ENCODE measurements at regions not wholly inside any gene's neighbourhood (a gene's known extent, or its start where the extent isn't known, plus 50 kb on each side); places are given as distances from the start of the nearest gene placed in this dataset.

GRCh38 chr1:193740762-193741161, 554.3 kb upstream of the B3GALT2 start:
- intact Hi-C loops (cut with micrococcal nuclease): no loop called here
- H3K27ac ChIP-seq (ENCODE audit: insufficient read depth, low read depth, low read length): no peak overlapping the region
- H3K27me3 ChIP-seq (ENCODE audit: control insufficient read depth in 2 of 2, insufficient read depth in 2 of 2, low read length in 2 of 2): no peaks in the 10 kb centered on the region
- no peaks in the 10 kb centered on the region for H4K20me1 ChIP-seq (replicated peaks; ENCODE audit: control insufficient read depth, extremely low read depth, insufficient read depth, low read length)
- no peak for DNase-seq (ENCODE audit: low read depth, low spot score)
- no peaks in the 10 kb centered on the region for H3K4me1 ChIP-seq (ENCODE audit: control insufficient read depth, extremely low read depth, insufficient read depth, low read length)
- no peak overlapping the region for H3K9ac ChIP-seq (replicated peaks; ENCODE audit: extremely low read depth, insufficient read depth, low read length)
- no peak overlapping the region for H3K4me3 ChIP-seq (replicated peaks in 1 of 3; ENCODE audit: insufficient read depth in 1 of 3, low read depth in 1 of 3, low read length in 3 of 3)
- no peak overlapping the region for H3K4me2 ChIP-seq (ENCODE audit: insufficient read depth, low read length)
- no peaks in the 10 kb centered on the region for H3K9me3 ChIP-seq (replicated peaks; ENCODE audit: control insufficient read depth, insufficient read depth, low read length)
- ChIA-PET POLR2A (no interaction called here), CTCF (no interaction called here)
- TF ChIP-seq EZH2 (IDR thresholded peaks at IDR 0.05; ENCODE audit: borderline replicate concordance, low read depth, low read length, severe bottlenecking) (no peak), JUN (IDR thresholded peaks at IDR 0.05; ENCODE audit: borderline replicate concordance, insufficient read depth, insufficient read length, low read depth) (no peak)
- FAIRE-seq: no peak
- BruUV-seq (replicated peaks): no TSS peak
- H2AFZ ChIP-seq (ENCODE audit: low read depth, low read length): no peak overlapping the region
- no peaks in the 10 kb centered on the region for H3K79me2 ChIP-seq (ENCODE audit: control insufficient read depth, insufficient read depth, low read length)
- no peaks in the 10 kb centered on the region for H3K36me3 ChIP-seq (ENCODE audit: control insufficient read depth in 2 of 2, extremely low read depth in 1 of 2, insufficient read depth in 2 of 2, low read length in 2 of 2)
- dilution Hi-C loops (cut with MboI; ENCODE audit: extremely low pct_ligation_motif_present, low sequenced_read_pairs): no loop called here
- H3K9me1 ChIP-seq (replicated peaks; ENCODE audit: control insufficient read depth, extremely low read depth, insufficient read depth, low read length): peaks cover 2% of the 10 kb centered on the region

GRCh38 chr1:193736507-193736906, 550.1 kb upstream of the B3GALT2 start:
- Histone ChIP-seq H3K79me2 (ENCODE audit: control insufficient read depth, insufficient read depth, low read length) (no peaks in the 10 kb centered on the region), H3K9me1 (replicated peaks; ENCODE audit: control insufficient read depth, extremely low read depth, insufficient read depth, low read length) (peaks cover 2% of the 10 kb centered on the region), H3K4me1 (ENCODE audit: control insufficient read depth, extremely low read depth, insufficient read depth, low read length) (no peaks in the 10 kb centered on the region), H3K36me3 (ENCODE audit: control insufficient read depth in 2 of 2, extremely low read depth in 1 of 2, insufficient read depth in 2 of 2, low read length in 2 of 2) (no peaks in the 10 kb centered on the region), H3K4me3 (replicated peaks in 1 of 3; ENCODE audit: insufficient read depth in 1 of 3, low read depth in 1 of 3, low read length in 3 of 3) (no peak overlapping the region), H4K20me1 (replicated peaks; ENCODE audit: control insufficient read depth, extremely low read depth, insufficient read depth, low read length) (no peaks in the 10 kb centered on the region), H3K9me3 (replicated peaks; ENCODE audit: control insufficient read depth, insufficient read depth, low read length) (no peaks in the 10 kb centered on the region), H2AFZ (ENCODE audit: low read depth, low read length) (no peak overlapping the region), H3K27me3 (ENCODE audit: control insufficient read depth in 2 of 2, insufficient read depth in 2 of 2, low read length in 2 of 2) (no peaks in the 10 kb centered on the region), H3K9ac (replicated peaks; ENCODE audit: extremely low read depth, insufficient read depth, low read length) (no peak overlapping the region), H3K4me2 (ENCODE audit: insufficient read depth, low read length) (no peak overlapping the region), H3K27ac (ENCODE audit: insufficient read depth, low read depth, low read length) (no peak overlapping the region)
- intact Hi-C loops (cut with micrococcal nuclease): no loop called here
- POLR2A ChIA-PET: no interaction called here
- dilution Hi-C loops (cut with MboI; ENCODE audit: extremely low pct_ligation_motif_present, low sequenced_read_pairs): no loop called here
- DNase-seq (ENCODE audit: low read depth, low spot score): no peak
- BruUV-seq (replicated peaks): no TSS peak
- no peak for FAIRE-seq
- CTCF ChIA-PET: interaction anchor here (1.3 to 2.1 kb wide), 4 partner anchors 9 to 559 kb away, joined by 3 to 9 read pairs (median 6); no protein-coding TSS in a partner anchor
- TF ChIP-seq POLR2AphosphoS5 (IDR thresholded peaks at IDR 0.05; ENCODE audit: insufficient read depth, low read depth, low read length) (no peak), EZH2 (IDR thresholded peaks at IDR 0.05; ENCODE audit: borderline replicate concordance, low read depth, low read length, severe bottlenecking) (no peak), POLR2A (IDR thresholded peaks at IDR 0.05; ENCODE audit: low read depth, low read length) (no peak), GATA2 (IDR thresholded peaks at IDR 0.05; ENCODE audit: insufficient read depth, insufficient read length, low read depth, low read length) (no peak), CTCF (IDR thresholded peaks at IDR 0.05; ENCODE audit: extremely low read depth in 1 of 2, insufficient read depth in 1 of 2, low read depth in 1 of 2, low read length in 2 of 2) (no peak), MAX (IDR thresholded peaks at IDR 0.05; ENCODE audit: insufficient read depth, insufficient read length) (no peak), MYC (IDR thresholded peaks at IDR 0.05; ENCODE audit: low read depth, low read length) (no peak), FOS (IDR thresholded peaks at IDR 0.05; ENCODE audit: borderline replicate concordance, insufficient read depth, low read length) (no peak)
